CD4-positive, alpha-beta T cell treated with Interleukin-6 at 100 ng/mL for 8 hours (primary cell): ENCODE measurements at regions not wholly inside any gene's neighbourhood (a gene's known extent, or its start where the extent isn't known, plus 50 kb on each side); places are given as distances from the start of the nearest gene placed in this dataset.
"Not testable (repeated sequence)": the region's sequence is repeated elsewhere in the genome, so short reads cannot be mapped to it uniquely, and the experiment has no call there.

Experiments used
- DNase-seq: peaks from one replicate; pipeline ENCODE4 v3.0.0-alpha.2; 2020; ENCODE audit warnings: mixed read lengths, low spot score

GRCh38 chr5:1983919-1984695 lies 101.4 kb upstream of the IRX4 start:
- DNase-seq: no peak

GRCh38 chr5:1983401-1983800 lies 100.7 kb upstream of the IRX4 start:
- DNase-seq: no peak

GRCh38 chr5:1982561-1982960 lies 99.8 kb upstream of the IRX4 start:
- DNase-seq: not testable (repeated sequence)

DNA sequence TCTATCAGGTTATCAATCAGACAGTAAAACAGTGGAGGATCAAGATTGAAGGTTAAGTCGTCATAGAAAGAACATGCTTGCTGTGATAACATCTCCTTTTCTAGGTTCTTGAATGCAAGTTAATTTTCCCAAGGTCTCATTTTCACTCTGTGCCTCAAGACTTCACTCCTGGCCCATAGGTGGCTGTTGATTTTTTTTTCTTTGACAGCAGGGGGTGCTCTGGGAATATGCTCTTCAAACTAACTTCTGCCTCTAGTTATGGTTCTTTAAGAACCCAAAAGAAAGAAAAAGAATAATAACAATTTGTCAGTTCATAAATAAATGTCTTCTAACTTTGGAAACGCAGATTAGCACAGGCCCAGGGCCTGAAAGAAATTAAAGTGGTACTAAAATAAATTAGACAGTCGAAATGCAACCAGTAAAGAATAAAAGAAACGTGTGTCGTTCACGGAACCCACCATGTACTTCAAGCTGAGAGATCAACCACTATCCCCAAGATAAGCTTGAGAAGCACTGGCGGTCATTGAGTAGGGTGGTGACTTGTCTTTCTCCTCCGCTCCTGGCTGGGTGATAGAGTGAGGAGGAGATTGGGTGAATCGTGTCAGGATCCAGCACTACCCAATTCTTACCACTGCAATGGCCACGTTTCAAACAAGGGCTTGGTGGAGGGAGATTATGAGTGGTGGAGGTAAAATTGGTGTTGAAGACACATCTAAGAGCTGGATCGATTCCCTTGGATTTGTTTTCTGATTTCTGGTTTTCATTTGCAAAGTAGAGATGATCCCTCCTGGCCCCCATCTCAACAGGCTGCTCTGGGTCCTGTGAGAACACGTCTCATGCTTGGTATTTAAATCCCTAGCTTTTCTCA lies 93.4 kb upstream of the IRX4 start:
- DNase-seq: no peak

- no peak for DNase-seq
These were observed 92.6 kb upstream of the IRX4 start for GRCh38 chr5:1975406-1975715.

GRCh38 chr5:1974501-1975405 lies 92.0 kb upstream of the IRX4 start:
- DNase-seq: no peak

DNA sequence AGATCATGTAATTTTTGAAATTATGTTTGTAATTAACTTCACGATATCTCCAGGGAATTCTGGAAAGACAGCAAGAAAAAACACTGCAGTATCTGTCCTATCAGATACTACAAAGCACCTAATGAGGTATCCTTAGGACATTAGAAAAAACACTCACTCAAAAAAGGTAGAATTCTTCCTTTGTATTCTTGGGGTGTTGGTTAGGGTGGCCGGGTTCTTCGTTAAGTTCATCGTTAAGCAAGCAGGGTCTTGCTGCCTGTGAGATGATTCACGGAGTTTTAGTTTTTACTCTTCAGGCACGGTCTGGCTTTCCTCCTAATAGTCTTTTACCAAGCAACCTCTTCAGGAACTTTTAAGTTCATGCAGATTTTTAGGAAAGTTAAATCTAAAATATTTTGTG lies 91.4 kb upstream of the IRX4 start:
- no peak for DNase-seq

DNA sequence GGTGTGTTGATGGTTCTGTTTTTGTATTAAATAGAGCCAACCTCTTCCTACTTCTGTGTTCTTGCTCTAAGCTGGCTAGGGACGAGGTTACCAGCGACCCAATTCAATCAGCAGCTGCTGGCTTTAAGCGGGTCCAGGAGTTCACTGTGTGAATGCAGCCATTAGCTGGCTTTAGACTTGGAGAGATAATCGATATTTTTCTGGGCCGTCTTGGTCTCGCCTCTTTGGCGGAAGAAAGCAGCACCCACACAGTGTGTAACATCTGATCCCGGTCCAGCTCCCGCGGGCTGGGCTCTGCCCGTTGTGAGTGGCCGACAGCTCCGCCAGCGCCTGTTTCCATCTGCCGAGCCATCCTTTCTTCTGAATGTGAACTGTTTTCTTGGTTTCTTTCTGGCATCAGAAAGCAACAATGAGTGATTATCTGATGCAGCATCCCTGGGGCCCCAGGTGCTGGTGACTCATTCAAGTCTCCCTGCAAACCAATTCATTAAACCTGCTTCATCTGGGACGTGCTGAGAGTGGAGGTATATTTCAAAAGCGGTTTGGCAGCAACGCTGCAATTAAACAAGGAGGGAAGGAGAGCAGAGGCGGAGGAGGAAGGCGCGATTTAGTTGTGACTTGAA lies 90.8 kb upstream of the IRX4 start:
- no peak for DNase-seq

DNA sequence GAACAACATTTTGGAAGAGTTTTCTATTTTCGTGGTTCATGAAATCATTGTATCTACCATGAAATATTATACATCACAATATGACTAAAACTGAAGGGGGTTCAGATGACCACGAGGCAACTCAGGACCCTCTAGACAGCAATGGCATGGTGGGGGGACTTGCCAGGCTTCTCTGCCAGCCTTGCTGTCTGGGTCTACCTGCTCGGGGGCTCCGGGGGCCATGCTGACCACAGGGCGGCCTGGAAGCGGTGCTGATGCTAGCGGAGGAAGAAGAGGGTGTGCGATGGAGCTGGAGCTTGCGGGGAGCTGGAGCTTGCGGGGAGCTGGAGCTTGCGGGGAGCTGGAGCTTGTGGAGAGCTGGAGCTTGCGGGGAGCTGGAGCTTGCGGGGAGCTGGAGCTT lies 89.2 kb upstream of the IRX4 start:
- no peak for DNase-seq

DNA sequence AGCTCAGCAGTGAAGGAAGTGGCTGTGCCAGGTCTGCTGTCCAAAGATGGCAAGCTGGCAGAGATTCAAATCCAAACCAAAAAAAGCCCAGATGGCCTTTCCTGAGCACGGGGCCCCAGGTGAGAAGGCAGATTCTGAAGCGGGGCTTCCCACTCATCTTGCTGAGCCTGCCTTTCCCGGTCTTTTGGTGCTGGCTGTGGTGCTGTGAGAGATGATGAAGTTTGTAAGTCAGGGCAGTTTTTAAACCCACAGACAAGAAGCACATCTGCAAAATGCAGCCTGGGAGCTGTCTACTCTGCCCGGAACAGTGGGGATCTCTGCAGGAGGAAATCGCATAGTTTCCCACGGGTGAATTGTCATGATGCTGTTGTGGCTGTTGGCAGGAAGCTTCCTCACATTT lies 85.0 kb upstream of the IRX4 start:
- DNase-seq: no peak

- DNase-seq: no peak
These were observed 83.7 kb upstream of the IRX4 start for GRCh38 chr5:1966461-1966860.

GRCh38 chr5:1965925-1966324 lies 83.2 kb upstream of the IRX4 start:
- no peak for DNase-seq

DNA sequence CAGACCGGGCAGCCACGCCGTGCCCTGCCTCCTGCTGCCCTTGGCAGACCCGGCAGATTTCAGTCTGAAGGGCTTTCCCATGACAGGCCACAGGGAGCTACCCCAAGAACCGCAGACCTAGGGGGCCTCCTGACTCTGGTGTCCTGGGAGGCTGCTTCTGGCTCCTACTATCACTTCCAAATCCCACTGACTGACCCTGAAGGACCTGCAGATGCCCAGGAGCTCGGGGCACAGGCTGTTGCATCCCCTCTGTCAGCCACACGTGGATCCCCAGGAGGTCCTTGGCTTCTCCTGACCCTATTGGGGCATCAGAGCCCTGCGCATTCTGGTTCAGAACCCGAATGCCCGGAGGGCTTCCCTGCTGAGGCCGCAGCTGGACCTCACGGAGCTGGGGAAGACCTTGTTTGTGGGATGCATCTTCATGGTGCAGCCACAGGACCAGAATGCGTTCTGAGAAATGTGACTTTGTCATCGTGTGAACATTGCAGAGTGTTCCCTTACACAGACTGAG lies 81.3 kb upstream of the IRX4 start:
- DNase-seq: no peak

GRCh38 chr5:1963358-1963757 lies 80.6 kb upstream of the IRX4 start:
- DNase-seq: no peak

DNA sequence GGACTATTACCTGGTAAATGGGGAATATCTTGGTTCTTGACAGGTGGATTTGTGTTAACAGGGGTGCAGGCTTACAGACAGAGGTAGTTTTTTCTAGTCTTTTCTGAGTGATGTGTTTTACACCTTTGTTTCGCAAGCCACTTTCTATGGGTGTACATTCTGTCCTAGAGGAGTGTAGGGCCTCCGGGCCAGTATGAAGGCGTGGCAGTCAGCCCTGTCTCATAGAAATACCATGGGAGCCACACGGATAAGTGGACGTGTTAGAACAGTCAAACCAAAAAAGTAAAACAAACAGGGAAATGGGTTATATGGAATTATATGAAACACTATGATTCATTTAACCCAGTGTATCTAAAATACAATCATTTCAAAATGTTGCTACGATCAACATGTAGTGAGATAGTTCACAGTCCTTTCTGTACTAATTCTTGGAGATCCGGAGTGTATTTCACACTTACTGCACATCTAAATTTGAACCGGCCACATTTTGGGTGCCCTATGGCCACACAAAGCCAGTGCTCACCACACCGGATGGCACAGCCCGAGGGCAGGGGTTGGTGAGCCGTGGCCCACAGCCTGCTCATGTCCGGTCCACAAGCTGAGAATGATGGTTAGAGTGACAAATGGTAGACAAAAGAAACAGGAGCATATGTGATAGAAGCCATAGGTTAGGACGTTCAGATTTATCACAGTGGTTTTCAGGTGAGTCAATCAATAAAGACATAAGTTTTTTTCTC lies 80.1 kb upstream of the IRX4 start:
- DNase-seq: no peak

DNA sequence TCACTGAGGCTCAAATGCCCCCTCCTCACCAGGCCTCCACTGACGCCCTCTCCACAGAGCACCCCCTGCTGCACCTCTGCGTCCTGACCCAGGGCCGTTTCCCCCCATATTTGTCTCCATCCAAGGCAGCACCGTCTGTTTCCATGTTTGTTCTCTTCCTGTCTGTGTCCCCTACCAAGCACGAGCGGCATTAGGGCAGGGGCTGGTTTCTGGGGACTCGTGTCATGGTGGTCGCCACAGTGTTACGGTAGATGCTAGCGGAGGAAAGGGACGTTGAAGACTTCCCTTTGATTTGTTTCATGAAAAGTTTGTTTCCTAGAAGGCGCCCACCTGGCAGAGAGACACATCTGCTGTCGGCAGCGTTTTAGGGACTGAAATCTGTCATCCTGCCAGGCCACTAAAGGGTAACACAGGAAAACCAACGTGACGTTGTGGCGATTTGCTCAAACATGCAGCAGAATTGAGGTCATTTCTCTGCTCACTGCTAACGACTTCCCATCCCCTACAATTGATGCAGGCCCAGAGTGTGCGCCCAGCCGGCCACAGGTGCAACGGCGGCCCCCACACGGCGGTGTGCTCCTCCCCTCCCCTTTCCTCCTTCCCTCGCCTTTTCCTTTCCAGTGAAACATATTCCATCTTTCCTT lies 79.3 kb upstream of the IRX4 start:
- DNase-seq: no peak

DNA sequence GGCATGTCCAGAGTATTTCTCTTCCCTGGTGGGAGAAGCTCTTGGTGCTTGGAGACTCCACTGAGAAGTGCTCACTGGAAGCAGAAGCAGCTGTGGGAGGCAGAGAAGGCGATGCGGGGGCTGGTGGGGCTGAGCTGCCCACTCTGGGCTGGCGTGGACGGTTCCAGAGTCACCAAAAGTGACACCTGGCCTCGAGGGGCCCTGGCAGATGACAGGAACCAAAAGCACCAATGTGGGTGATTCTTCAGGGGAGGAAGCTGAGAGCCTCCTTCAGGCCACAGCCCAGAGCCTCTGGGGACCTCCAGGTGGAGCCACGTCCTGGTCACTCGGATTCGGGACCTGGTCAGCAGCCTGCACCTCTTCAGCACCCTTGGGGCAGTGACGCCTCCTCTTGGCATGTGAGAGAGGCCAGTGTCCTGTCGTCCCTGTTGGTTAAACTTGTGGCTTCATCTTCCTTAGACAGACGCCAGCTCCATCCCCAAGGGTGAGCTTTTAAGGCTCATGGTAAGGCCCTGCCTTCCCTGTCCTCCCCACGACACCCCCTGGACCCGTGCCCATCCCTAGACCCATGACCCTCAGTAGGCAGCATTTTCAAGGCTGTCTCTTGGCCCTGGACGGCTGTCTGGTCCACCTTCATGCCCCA lies 78.7 kb upstream of the IRX4 start:
- DNase-seq: no peak

DNA sequence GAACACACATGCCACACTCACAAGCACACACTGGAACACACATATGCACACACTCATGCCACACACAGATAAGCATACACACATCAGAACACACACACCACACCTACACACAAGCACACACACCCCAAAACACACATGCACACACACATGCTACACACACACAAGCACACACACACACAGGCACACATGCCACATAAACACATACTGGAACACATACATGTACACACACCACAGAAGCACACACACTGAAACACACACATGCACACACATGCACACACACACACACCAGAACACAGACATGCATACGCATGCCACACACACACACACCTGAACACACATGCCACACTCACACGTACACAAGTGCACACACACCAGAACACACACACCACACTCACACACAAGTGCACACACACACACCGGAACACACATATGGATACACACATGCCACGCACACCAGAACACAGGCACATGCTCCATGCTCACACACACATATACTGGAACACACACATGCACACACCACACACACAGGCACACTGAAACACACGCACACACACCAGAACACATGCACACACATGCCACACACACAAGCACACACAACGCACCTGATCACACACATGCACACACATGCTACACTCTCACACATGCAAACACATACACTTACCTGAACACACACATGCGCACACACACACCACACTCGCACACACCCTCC lies 78.0 kb upstream of the IRX4 start:
- DNase-seq: no peak
